Sigmoid colon (tissue), 6 donors: ENCODE measurements at regions not wholly inside any gene's neighbourhood (a gene's known extent, or its start where the extent isn't known, plus 50 kb on each side); places are given as distances from the start of the nearest gene placed in this dataset.

Experiments
- DNase-seq: peaks from one replicate; pipeline ENCODE4 v3.0.0-alpha.2; 2019
- H3K27ac ChIP-seq, 4 donors: fragments of 200-600 bp; sonication (generic); one replicate each; pipeline ENCODE4 v1.5.1; 2016 to 2019; ENCODE audit warnings: mild to moderate bottlenecking in 1 of 4
- H3K27me3 ChIP-seq, 3 donors: fragments of 200-600 bp; sonication (generic); one replicate each; pipeline ENCODE4 v1.5.1; 2019; ENCODE audit warnings: mild to moderate bottlenecking in 1 of 3
- H3K36me3 ChIP-seq, 4 donors: fragments of 200-600 bp; sonication (generic); one replicate each; pipeline ENCODE4 v1.5.1; 2016 to 2019
- H3K4me1 ChIP-seq, 4 donors: fragments of 200-600 bp; sonication (generic); one replicate each; pipeline ENCODE4 v1.5.1; 2017 to 2019
- H3K4me3 ChIP-seq, 4 donors: fragments of 200-600 bp; sonication (generic); one replicate each; pipeline ENCODE4 v1.5.1; 2017 to 2019; ENCODE audit warnings: mild to moderate bottlenecking in 2 of 4, moderate library complexity in 1 of 4
- H3K9me3 ChIP-seq, 4 donors: fragments of 200-600 bp in 3 of 4; sonication (generic) in 3 of 4; one replicate each; pipeline versions ENCODE4 v1.5.1 to v1.6.1; 2013 to 2019
- CTCF ChIP-seq, 4 experiments: fragments of 450-650 bp in 3 of 4; fragments of 200-600 bp in 1 of 4; IDR thresholded peaks; one replicate each; pipeline ENCODE4 v1.5.1; 2016 to 2019; ENCODE audit warnings: antibody characterized with exemption in 4 of 4, mild to moderate bottlenecking in 3 of 4, moderate library complexity in 2 of 4
- EP300 ChIP-seq, 4 donors: sonication (generic); formaldehyde crosslinking; IDR thresholded peaks; one replicate each; pipeline ENCODE4 v1.6.1; 2017; ENCODE audit warnings: antibody characterized with exemption in 4 of 4
- POLR2A ChIP-seq, 2 donors: fragments of 450-650 bp; IDR thresholded peaks; one replicate each; pipeline ENCODE4 v1.6.1; 2016; ENCODE audit warnings: antibody characterized with exemption in 2 of 2, mild to moderate bottlenecking in 2 of 2, moderate library complexity in 2 of 2
- POLR2AphosphoS5 ChIP-seq, 4 donors: sonication (generic); formaldehyde crosslinking; IDR thresholded peaks; one replicate each; pipeline ENCODE4 v1.6.1; 2017; ENCODE audit warnings: antibody characterized with exemption in 4 of 4
- WGBS, 2 donors: extraction: QIAGEN DNeasy Blood & Tissue Kit; methylation state at CpG; one replicate each; pipeline ENCODE4 v1.1.7; 2013; 5-methylcytosine and 5-hydroxymethylcytosine counted together
- intact Hi-C: fragments of 100-400 bp; cut with DNase I; formaldehyde crosslinking; loops from one replicate; pipeline ENCODE4 v1.15.1; 2023
- donor health status: healthy with polysubstance abuse.
- donor health status: healthy.

GRCh38 chr1:195012995-195013394, 1595.2 kb downstream of the KCNT2 start:
- DNase-seq = no peak
- no peaks in the 10 kb centered on the region for H3K4me1 ChIP-seq
- no peak for TF ChIP-seq POLR2A (IDR thresholded peaks at IDR 0.05)
- no peak for TF ChIP-seq CTCF (IDR thresholded peaks at IDR 0.05)
- TF ChIP-seq EP300 (IDR thresholded peaks at IDR 0.05) = no peak
- no peak for TF ChIP-seq POLR2AphosphoS5 (IDR thresholded peaks at IDR 0.05)
- H3K27ac ChIP-seq = no peak overlapping the region
- H3K9me3 ChIP-seq = no peaks in the 10 kb centered on the region
- H3K27me3 ChIP-seq = no peaks in the 10 kb centered on the region
- intact Hi-C loops = no loop called here
- 57 to 90% methylated on average over 5 of the region's 5 CpGs for WGBS, 2 donors
- no peaks in the 10 kb centered on the region for H3K36me3 ChIP-seq
- H3K4me3 ChIP-seq = no peak overlapping the region

- intact Hi-C loops = no loop called here
- H3K4me3 ChIP-seq = no peak overlapping the region
- H3K27me3 ChIP-seq = no peaks in the 10 kb centered on the region
- DNase-seq = no peak
- no peaks in the 10 kb centered on the region for H3K9me3 ChIP-seq
- TF ChIP-seq POLR2A (IDR thresholded peaks at IDR 0.05) (no peak), EP300 (IDR thresholded peaks at IDR 0.05) (no peak), POLR2AphosphoS5 (IDR thresholded peaks at IDR 0.05) (no peak), CTCF (IDR thresholded peaks at IDR 0.05) (no peak)
- no peaks in the 10 kb centered on the region for H3K36me3 ChIP-seq
- no peaks in the 10 kb centered on the region for H3K4me1 ChIP-seq
- no peak overlapping the region for H3K27ac ChIP-seq
- WGBS, 2 donors = 8 to 26% methylated on average over 3 of the region's 3 CpGs
Observed at GRCh38 chr1:195005338-195005737, 1602.9 kb downstream of the KCNT2 start.

GRCh38 chr1:194990483-194990882, 1617.8 kb downstream of the KCNT2 start:
- H3K27ac ChIP-seq = no peak overlapping the region
- TF ChIP-seq POLR2A (IDR thresholded peaks at IDR 0.05) (no peak), POLR2AphosphoS5 (IDR thresholded peaks at IDR 0.05) (no peak), EP300 (IDR thresholded peaks at IDR 0.05) (no peak), CTCF (IDR thresholded peaks at IDR 0.05) (no peak)
- WGBS, 2 donors = 89 to 91% methylated on average over 2 of the region's 2 CpGs
- H3K9me3 ChIP-seq = no peaks in the 10 kb centered on the region
- H3K4me3 ChIP-seq = no peak overlapping the region
- no peak for DNase-seq
- H3K27me3 ChIP-seq = no peaks in the 10 kb centered on the region
- intact Hi-C loops = no loop called here
- H3K36me3 ChIP-seq = no peaks in the 10 kb centered on the region
- H3K4me1 ChIP-seq = no peaks in the 10 kb centered on the region

- no peaks in the 10 kb centered on the region for H3K9me3 ChIP-seq
- H3K27ac ChIP-seq = no peak overlapping the region
- H3K4me1 ChIP-seq = no peaks in the 10 kb centered on the region
- no peaks in the 10 kb centered on the region for H3K27me3 ChIP-seq
- H3K36me3 ChIP-seq = no peaks in the 10 kb centered on the region
- 42 to 76% methylated on average over 1 of the region's 1 CpG for WGBS, 2 donors
- no peak for DNase-seq
- no peak for TF ChIP-seq POLR2AphosphoS5 (IDR thresholded peaks at IDR 0.05)
- TF ChIP-seq EP300 (IDR thresholded peaks at IDR 0.05) = no peak
- no peak for TF ChIP-seq CTCF (IDR thresholded peaks at IDR 0.05)
- TF ChIP-seq POLR2A (IDR thresholded peaks at IDR 0.05) = no peak
- H3K4me3 ChIP-seq = no peak overlapping the region
- intact Hi-C loops = no loop called here
Observed at GRCh38 chr1:194975913-194976312, 1632.3 kb downstream of the KCNT2 start.

GRCh38 chr1:194968916-194969315, 1639.3 kb downstream of the KCNT2 start:
- H3K36me3 ChIP-seq = no peaks in the 10 kb centered on the region
- intact Hi-C loops = no loop called here
- H3K27me3 ChIP-seq = no peaks in the 10 kb centered on the region
- no peaks in the 10 kb centered on the region for H3K4me1 ChIP-seq
- 63 to 84% methylated on average over 1 of the region's 1 CpG for WGBS, 2 donors
- no peak overlapping the region for H3K4me3 ChIP-seq
- no peak overlapping the region for H3K27ac ChIP-seq
- DNase-seq = no peak
- H3K9me3 ChIP-seq = no peaks in the 10 kb centered on the region
- TF ChIP-seq POLR2A (IDR thresholded peaks at IDR 0.05) = no peak
- no peak for TF ChIP-seq CTCF (IDR thresholded peaks at IDR 0.05)
